SK-N-SH treated with all-trans-retinoic acid at 6 μM for 48 hours (cell line): ENCODE measurements at regions not wholly inside any gene's neighbourhood (a gene's known extent, or its start where the extent isn't known, plus 50 kb on each side); places are given as distances from the start of the nearest gene placed in this dataset.

ENCODE experiments used
- ATAC-seq: fragments of 200-7000 bp; cut with Tn5 transposase; 3 replicates; pipeline ENCODE4 v1.9.1; 2020; ENCODE audit warnings: mild to moderate bottlenecking, moderate library complexity
- ARNTL ChIP-seq: fragments of 450-650 bp; formaldehyde crosslinking; IDR thresholded peaks from 2 replicates; pipeline ENCODE4 v1.5.0; 2020; ENCODE audit warnings: low read depth, mild to moderate bottlenecking, moderate library complexity, borderline replicate concordance
- BACH2 ChIP-seq: fragments of 250-450 bp; sonication (Bioruptor Pico); IDR thresholded peaks from 2 replicates; pipeline ENCODE4 v1.9.0; 2021; ENCODE audit warnings: mild to moderate bottlenecking, borderline replicate concordance
- CSDC2 ChIP-seq: fragments of 250-450 bp; sonication (Bioruptor Pico); IDR thresholded peaks from 2 replicates; pipeline ENCODE4 v1.5.0; 2020; ENCODE audit warnings: mild to moderate bottlenecking, moderate library complexity
- CSRNP3 ChIP-seq: fragments of 250-450 bp; sonication (Bioruptor Pico); IDR thresholded peaks from 2 replicates; pipeline ENCODE4 v1.5.1; 2021; ENCODE audit warnings: mild to moderate bottlenecking, moderate library complexity
- ESRRG ChIP-seq: fragments of 250-450 bp; sonication (Bioruptor Pico); IDR thresholded peaks from 2 replicates; pipeline ENCODE4 v1.6.1; 2021; ENCODE audit warnings: mild to moderate bottlenecking
- OSR1 ChIP-seq: fragments of 250-450 bp; sonication (Bioruptor Pico); IDR thresholded peaks from 2 replicates; pipeline ENCODE4 v1.8.0; 2022; ENCODE audit warnings: moderate library complexity, mild to moderate bottlenecking, inconsistent platforms
- PATZ1 ChIP-seq: fragments of 250-450 bp; sonication (Bioruptor Pico); IDR thresholded peaks from 2 replicates; pipeline ENCODE4 v1.8.0; 2020; ENCODE audit warnings: mild to moderate bottlenecking, moderate library complexity, borderline replicate concordance
- POU6F1 ChIP-seq: fragments of 250-450 bp; sonication (Bioruptor Pico); IDR thresholded peaks from 2 replicates; pipeline ENCODE4 v1.8.0; 2021; ENCODE audit warnings: low read depth, mild to moderate bottlenecking, moderate library complexity, borderline replicate concordance
- PPARA ChIP-seq: fragments of 250-450 bp; sonication (Bioruptor Pico); IDR thresholded peaks from 2 replicates; pipeline ENCODE4 v1.5.0; 2020; ENCODE audit warnings: mild to moderate bottlenecking, borderline replicate concordance
- TCF4 ChIP-seq: fragments of 250-450 bp; sonication (Bioruptor Pico); IDR thresholded peaks from 2 replicates; pipeline ENCODE4 v1.8.0; 2021; ENCODE audit warnings: mild to moderate bottlenecking, moderate library complexity, borderline replicate concordance
- TOX ChIP-seq: fragments of 250-450 bp; sonication (Bioruptor Pico); IDR thresholded peaks from 2 replicates; pipeline ENCODE4 v1.8.0; 2021; ENCODE audit warnings: mild to moderate bottlenecking, moderate library complexity, borderline replicate concordance
- TSHZ2 ChIP-seq: fragments of 250-450 bp; sonication (Bioruptor Pico); IDR thresholded peaks from 2 replicates; pipeline ENCODE4 v1.5.0; 2020; ENCODE audit warnings: mild to moderate bottlenecking, moderate library complexity
- ZFP3 ChIP-seq: fragments of 250-450 bp; sonication (Bioruptor Pico); IDR thresholded peaks from 2 replicates; pipeline ENCODE4 v1.5.0; 2020; ENCODE audit warnings: mild to moderate bottlenecking, moderate library complexity
- ZNF70 ChIP-seq: fragments of 450-650 bp; formaldehyde crosslinking; IDR thresholded peaks from 2 replicates; pipeline ENCODE4 v1.5.0; 2020; ENCODE audit warnings: mild to moderate bottlenecking, moderate library complexity
- ZNF8 ChIP-seq: fragments of 450-650 bp; formaldehyde crosslinking; IDR thresholded peaks from 2 replicates; pipeline ENCODE4 v1.5.0; 2020; ENCODE audit warnings: mild to moderate bottlenecking, moderate library complexity
- TF ChIP-seq, protein P1 (sequence below): fragments of 250-450 bp; sonication (Bioruptor Pico); IDR thresholded peaks from 2 replicates; pipeline ENCODE4 v1.5.1; 2020; ENCODE audit warnings: low read depth, mild to moderate bottlenecking, moderate library complexity

- TF ChIP-seq TSHZ2 = no peak
- TF ChIP-seq, protein P1, sequence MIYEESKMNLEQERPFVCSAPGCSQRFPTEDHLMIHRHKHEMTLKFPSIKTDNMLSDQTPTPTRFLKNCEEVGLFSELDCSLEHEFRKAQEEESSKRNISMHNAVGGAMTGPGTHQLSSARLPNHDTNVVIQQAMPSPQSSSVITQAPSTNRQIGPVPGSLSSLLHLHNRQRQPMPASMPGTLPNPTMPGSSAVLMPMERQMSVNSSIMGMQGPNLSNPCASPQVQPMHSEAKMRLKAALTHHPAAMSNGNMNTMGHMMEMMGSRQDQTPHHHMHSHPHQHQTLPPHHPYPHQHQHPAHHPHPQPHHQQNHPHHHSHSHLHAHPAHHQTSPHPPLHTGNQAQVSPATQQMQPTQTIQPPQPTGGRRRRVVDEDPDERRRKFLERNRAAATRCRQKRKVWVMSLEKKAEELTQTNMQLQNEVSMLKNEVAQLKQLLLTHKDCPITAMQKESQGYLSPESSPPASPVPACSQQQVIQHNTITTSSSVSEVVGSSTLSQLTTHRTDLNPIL (CRISPR knock-in tag) = no peak
- TF ChIP-seq OSR1 (CRISPR knock-in tag) = no peak
- no peak for TF ChIP-seq ZNF8
- ATAC-seq = no peak
Observed at GRCh38 chr10:124339119-124340032, 79.3 kb downstream of the OAT start.

DNA sequence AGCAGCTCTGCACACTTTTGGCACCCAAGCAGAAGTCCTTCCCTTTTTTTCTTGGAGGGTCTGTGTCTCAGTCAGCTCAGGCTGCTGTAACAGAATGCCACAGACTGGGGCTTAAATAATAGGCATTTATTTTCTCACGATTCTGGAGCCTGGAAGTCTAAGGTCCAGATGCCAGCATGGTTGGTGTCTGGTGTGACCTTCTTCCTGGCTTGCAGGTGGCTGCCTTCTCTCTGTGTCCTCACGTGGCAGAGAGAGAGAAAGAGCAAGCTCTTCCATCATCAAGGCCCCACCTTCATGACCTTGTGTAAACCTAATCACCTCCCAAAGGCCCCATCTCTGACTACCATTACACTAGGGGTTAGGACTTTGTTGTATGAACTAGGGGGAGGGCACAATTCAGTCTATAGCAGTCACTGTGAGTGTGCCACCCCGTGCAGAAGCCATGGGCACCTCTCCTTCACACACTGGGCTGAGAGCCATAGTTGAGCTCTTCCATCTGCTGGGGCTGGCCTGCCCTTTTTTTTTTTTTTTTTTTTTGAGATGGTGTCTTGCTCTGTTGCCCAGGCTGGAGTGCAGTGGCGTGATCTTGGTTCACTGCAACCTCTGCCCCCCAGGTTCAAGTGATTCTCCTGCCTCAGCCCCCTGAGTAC is 80.3 kb downstream of the OAT start:
- no peak for TF ChIP-seq BACH2 (CRISPR knock-in tag)
- TF ChIP-seq PATZ1 (CRISPR knock-in tag) = no peak
- TF ChIP-seq, protein P1 (CRISPR knock-in tag) = no peak
- no peak for TF ChIP-seq ZNF8
- no peak for TF ChIP-seq ESRRG (CRISPR knock-in tag)
- TF ChIP-seq POU6F1 = no peak
- no peak for TF ChIP-seq PPARA
- TF ChIP-seq ARNTL (CRISPR knock-in tag) = no peak
- TF ChIP-seq CSDC2 (CRISPR knock-in tag) = no peak
- no peak for TF ChIP-seq TCF4 (CRISPR knock-in tag)
- no peak for TF ChIP-seq ZNF70 (CRISPR knock-in tag)
- TF ChIP-seq TOX = no peak
- TF ChIP-seq CSRNP3 (CRISPR knock-in tag) = no peak
- no peak for TF ChIP-seq TSHZ2
- no peak for TF ChIP-seq ZFP3 (CRISPR knock-in tag)
- TF ChIP-seq, all 23 proteins: peak for 0
- no peak for ATAC-seq
